IPS DF 4.7 (cell line): ENCODE measurements at regions not wholly inside any gene's neighbourhood (a gene's known extent, or its start where the extent isn't known, plus 50 kb on each side); places are given as distances from the start of the nearest gene placed in this dataset.
"Not testable (repeated sequence)": the region's sequence is repeated elsewhere in the genome, so short reads cannot be mapped to it uniquely, and the experiment has no call there.

Experiments
- DNase-seq: peaks from one replicate; pipeline ENCODE4 v3.0.0-alpha.2; 2013; ENCODE audit warnings: low spot score; ENCODE audit errors: extremely low read depth

- no peak for DNase-seq
Observed at GRCh38 chr1:222006715-222007114, 264.8 kb upstream of the DUSP10 start.

GRCh38 chr1:222004784-222005183, 262.9 kb upstream of the DUSP10 start:
- no peak for DNase-seq

GRCh38 chr1:222004034-222004433, 262.1 kb upstream of the DUSP10 start:
- DNase-seq: no peak

GRCh38 chr1:222002503-222002902, 260.6 kb upstream of the DUSP10 start:
- DNase-seq: no peak

GRCh38 chr1:222000131-222000530, 258.2 kb upstream of the DUSP10 start:
- no peak for DNase-seq

- DNase-seq: no peak
Observed at GRCh38 chr1:221998781-221999180, 256.9 kb upstream of the DUSP10 start.

GRCh38 chr1:221998186-221998612, 256.3 kb upstream of the DUSP10 start:
- no peak for DNase-seq

- DNase-seq: not testable (repeated sequence)
Observed at GRCh38 chr1:221997012-221997411, 255.1 kb upstream of the DUSP10 start.

GRCh38 chr1:221994939-221995338, 253.1 kb upstream of the DUSP10 start:
- DNase-seq: no peak

GRCh38 chr1:221994274-221994698, 252.4 kb upstream of the DUSP10 start:
- DNase-seq: no peak

GRCh38 chr1:221993444-221993948, 251.6 kb upstream of the DUSP10 start:
- DNase-seq: no peak

GRCh38 chr1:221992427-221992826, 250.5 kb upstream of the DUSP10 start:
- no peak for DNase-seq

- DNase-seq: no peak
Observed at GRCh38 chr1:221991221-221991620, 249.3 kb upstream of the DUSP10 start.

GRCh38 chr1:221989741-221990140, 247.9 kb upstream of the DUSP10 start:
- DNase-seq: no peak

GRCh38 chr1:221988829-221989228, 246.9 kb upstream of the DUSP10 start:
- DNase-seq: no peak

GRCh38 chr1:221987860-221988520, 246.1 kb upstream of the DUSP10 start:
- DNase-seq: no peak

- no peak for DNase-seq
Observed at GRCh38 chr1:221983444-221983843, 241.6 kb upstream of the DUSP10 start.

- no peak for DNase-seq
Observed at GRCh38 chr1:221981461-221981860, 239.6 kb upstream of the DUSP10 start.

GRCh38 chr1:221979444-221980032, 237.6 kb upstream of the DUSP10 start:
- no peak for DNase-seq

- DNase-seq: not testable (repeated sequence)
Observed at GRCh38 chr1:221978631-221979334, 236.9 kb upstream of the DUSP10 start.

GRCh38 chr1:221973787-221974186, 231.9 kb upstream of the DUSP10 start:
- not testable (repeated sequence) for DNase-seq
